ENCODE measurements at regions not wholly inside any gene's neighbourhood (a gene's known extent, or its start where the extent isn't known, plus 50 kb on each side); places are given as distances from the start of the nearest gene placed in this dataset.
"Not testable (repeated sequence)": the region's sequence is repeated elsewhere in the genome, so short reads cannot be mapped to it uniquely, and the experiment has no call there.

DNA sequence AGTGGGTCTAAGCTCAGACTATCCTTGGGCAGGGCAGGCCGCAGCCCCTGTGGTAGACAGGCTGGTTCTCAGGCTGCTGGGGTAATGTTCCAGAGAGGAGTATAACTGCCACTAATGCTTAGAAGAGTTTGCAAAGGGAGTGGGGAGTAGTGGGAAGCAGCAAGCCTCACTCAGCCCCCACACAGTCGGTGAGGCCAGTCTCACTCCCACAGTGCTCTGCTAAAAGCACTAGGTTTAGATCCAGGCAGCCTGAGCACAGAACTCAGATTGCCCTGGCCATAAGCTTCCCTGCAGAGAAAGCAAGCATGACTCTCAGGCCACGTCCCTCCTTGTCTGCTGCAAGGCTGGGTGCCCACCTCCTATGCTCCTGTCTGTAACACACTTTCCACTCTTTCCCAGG lies 69.4 kb upstream of the HCN1 start:
- no peak overlapping the region for H3K4me3 ChIP-seq (ENCODE audit: low read length)
- DNase-seq (ENCODE audit: low read depth) = no peak
- TF ChIP-seq, protein P1, sequence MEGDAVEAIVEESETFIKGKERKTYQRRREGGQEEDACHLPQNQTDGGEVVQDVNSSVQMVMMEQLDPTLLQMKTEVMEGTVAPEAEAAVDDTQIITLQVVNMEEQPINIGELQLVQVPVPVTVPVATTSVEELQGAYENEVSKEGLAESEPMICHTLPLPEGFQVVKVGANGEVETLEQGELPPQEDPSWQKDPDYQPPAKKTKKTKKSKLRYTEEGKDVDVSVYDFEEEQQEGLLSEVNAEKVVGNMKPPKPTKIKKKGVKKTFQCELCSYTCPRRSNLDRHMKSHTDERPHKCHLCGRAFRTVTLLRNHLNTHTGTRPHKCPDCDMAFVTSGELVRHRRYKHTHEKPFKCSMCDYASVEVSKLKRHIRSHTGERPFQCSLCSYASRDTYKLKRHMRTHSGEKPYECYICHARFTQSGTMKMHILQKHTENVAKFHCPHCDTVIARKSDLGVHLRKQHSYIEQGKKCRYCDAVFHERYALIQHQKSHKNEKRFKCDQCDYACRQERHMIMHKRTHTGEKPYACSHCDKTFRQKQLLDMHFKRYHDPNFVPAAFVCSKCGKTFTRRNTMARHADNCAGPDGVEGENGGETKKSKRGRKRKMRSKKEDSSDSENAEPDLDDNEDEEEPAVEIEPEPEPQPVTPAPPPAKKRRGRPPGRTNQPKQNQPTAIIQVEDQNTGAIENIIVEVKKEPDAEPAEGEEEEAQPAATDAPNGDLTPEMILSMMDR (conservative IDR thresholded peaks at IDR 0.05; ENCODE audit: low read depth, low read length) = no peak

DNA sequence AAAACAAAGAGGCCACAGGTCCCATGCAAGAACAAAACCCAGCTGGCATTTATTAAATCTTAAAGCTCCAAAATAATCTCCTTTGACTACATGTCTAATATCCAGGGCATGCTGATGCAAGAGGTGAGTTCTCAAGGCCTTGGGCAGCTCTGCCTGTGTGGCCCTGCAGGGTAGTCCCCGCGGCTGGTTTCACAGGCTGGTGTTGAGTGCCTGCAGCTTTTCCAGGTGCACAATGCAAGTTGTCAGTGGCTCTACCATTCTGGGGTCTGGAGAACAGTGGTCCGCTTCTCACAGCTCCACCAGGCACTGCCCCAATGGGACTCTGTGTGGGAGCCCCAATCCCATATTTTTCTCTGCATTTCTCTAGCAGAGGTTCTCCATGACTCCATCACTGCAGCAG lies 54.4 kb upstream of the HCN1 start:
- DNase-seq (ENCODE audit: low read depth) = no peak
- TF ChIP-seq, protein P1 (conservative IDR thresholded peaks at IDR 0.05; ENCODE audit: low read depth, low read length) = no peak
- H3K4me3 ChIP-seq (ENCODE audit: low read length) = no peak overlapping the region

DNA sequence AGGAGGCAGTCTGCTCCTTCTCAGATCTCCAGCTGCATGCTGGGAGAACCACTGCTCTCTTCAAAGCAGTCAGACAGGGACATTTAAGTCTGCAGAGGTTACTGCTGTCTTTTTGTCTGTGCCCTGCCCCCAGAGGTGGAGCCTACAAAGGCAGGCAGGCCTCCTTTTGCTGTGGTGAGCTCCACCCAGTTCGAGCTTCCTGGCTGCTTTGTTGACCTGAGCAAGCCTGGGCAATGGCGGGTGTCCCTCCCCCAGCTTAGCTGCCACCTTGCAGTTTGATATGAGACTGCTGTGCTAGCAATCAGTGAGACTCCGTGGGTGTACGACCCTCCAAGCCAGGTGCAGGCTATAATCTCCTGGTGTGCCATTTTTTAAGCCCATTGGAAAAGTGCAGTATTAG lies 52.3 kb upstream of the HCN1 start:
- DNase-seq (ENCODE audit: low read depth); H3K4me3 ChIP-seq (ENCODE audit: low read length): not testable (repeated sequence)
